EL (cell line): ENCODE measurements at regions not wholly inside any gene's neighbourhood (a gene's known extent, or its start where the extent isn't known, plus 50 kb on each side); places are given as distances from the start of the nearest gene placed in this dataset.

Experiments
- DNase-seq: peaks from one replicate; pipeline ENCODE4 v3.0.0-alpha.2; 2016

DNA sequence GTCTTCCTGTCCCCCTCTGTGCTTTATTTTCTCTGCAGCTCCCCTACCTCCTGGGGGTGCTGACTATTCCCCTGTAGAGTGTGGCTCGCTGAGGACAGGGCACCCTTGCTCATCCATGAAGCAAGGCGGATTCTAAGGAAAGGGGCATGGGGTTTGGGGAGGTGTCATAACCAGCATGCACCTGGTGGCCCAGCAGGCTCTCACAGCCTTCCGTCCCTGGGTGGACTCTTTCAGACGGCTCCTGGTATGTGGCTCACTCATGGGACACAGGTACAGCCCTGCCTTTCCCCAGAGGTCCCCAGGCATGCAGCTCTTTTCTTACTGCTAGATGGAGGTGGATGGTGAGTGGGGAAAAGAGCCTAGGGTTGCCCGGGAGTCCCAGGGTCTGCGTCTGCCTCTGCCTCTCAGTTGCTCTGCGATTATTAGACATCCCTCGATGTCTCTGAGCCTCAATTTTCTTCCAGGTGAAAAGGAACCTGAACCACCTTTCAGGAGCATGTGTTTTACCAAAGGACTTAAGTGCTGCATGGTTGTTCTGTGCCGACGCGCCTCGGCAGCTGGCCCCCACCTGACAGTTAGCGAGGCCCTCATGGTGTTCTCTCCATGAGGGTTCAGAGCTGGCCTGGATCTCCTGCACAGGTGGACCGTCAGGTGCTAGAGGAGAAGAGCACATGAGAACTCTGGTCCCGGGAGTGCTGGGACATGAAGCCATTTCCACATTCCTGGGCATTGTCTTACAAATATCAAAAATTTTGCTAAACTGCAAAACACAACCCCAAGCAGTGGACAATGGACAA is 172.5 kb upstream of the SHH start:
- DNase-seq, result no peak

DNA sequence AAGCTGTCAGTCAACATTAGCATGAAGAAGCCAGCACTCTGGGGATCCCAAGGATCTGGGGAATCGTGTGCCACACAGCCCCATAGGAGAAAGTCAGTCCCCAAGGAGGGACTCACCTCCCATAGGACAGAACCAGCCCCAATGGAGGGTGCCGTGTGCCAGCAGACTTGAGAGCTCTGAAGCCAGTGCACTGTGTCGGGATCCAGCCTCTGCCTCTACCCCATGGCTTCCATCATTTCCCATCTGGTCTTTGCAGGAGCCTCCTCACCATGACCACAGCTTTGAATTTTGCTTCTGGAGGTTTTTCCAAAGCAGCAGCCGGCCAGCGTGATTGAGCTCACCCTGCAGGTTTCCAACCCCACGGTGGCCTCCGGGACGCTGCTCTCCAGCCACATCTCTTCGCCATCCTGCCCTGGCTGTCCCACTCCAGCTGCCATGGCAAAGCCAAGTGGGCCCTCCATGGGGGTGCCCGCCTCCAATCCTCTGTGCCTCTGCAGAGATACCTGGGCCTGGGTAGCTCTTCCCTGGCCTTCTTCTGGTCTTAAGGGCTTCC is 171.8 kb upstream of the SHH start:
- no peak for DNase-seq

DNA sequence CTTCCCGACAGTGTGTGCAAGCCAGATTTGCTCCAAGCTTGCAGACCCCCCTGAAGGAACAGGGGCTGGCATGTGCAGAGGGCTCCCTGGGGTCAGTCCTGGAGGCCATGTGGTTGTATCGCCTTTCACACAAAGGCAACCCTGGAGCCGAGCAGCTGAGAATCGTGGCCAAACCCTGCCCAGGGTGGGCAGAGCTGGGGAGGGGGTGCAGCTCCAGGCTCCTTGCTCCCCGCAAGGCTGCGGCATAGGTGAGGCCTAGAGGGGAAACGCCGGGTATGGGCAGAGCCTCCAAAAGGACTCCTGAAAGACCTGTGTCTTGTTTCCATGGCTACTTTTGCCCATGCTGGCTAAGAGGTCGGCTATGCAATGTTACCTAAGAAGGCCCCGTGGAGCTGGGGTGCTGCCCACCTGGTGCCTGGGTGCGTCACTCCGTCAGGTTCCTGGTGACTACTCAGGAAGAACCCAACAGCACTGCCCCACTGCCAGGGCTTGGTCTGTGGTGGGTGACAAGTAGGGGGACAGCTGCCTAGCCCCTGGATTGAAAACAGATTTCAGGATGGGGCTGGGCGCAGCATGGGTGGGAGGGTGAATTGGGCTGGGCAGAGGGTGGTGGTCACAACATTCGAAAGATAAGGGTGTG is 171.0 kb upstream of the SHH start:
- DNase-seq, result no peak

DNA sequence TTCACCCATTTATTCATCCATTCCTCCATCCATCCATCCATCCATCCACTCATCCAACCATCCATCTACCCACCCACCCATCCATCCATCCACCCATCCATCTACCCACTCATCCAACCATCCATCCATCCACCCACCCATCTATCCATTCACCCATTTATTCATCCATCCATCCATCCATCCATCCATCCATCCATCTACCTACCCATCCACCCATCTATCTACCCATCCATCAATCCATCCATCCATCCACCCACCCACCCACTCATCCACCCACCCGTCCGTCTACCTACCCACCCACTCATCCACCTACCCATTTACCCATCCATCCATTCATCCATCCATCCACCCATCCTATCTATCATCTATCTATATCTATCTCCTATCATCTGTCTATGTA is 169.4 kb upstream of the SHH start:
- DNase-seq, result no peak

DNA sequence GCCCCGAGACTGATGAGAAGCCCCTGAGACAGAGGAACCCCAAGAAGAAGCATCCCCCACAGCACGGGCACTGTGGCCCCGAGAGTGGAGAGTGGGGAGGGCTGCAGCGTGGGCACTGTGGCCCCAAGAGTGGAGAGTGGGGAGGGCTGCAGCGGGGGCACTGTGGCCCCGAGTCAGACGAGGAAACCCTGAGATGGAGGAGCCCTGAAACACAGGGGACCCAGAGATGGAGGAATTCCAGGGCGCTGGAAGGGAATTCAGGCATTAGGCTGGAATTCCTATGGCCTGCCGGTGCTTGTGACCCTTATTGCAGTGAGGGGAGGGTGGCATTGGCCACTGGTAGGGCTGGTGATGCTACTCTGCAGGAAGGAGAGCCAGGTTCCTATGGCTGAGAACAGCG is 168.6 kb upstream of the SHH start:
- no peak for DNase-seq

DNA sequence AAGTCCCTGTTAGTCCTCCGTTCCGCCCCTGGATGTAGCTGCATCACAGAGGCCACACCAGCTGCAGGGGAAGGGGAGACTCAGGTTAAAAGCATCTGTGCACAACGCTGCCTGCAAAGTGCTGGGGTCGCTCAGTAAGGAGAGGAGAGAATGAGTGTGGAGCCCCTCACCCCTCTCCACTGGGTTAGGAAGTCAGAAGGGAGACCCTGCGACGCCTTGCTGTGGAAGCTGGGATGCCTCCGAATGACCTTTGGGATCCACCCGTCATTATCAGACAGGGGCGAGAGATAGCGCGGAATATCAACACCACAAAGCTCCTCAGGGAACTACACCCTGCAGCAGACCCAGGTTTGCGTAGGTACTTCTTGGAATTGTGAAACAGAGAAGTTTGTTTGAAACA is 167.7 kb upstream of the SHH start:
- no peak for DNase-seq

DNA sequence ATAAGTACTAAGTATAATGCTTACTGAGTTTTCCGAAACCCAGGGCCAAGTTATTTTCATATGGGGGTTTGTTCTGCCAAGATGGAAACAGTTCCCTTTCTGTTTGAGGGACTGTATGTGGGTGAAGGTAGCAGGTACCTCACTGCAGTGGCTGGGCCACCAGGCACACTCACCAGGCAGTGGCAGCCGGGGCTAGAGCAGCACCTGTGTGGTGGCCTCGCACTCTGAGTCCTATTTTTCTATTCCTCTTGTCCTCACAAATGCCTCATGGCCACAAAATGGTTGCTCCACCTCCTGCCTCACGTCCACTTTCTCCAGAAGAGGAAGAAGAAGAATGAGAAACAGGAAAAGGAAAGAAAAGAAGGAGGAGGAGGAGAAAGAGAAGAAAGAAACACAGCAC is 167.3 kb upstream of the SHH start:
- no peak for DNase-seq

DNA sequence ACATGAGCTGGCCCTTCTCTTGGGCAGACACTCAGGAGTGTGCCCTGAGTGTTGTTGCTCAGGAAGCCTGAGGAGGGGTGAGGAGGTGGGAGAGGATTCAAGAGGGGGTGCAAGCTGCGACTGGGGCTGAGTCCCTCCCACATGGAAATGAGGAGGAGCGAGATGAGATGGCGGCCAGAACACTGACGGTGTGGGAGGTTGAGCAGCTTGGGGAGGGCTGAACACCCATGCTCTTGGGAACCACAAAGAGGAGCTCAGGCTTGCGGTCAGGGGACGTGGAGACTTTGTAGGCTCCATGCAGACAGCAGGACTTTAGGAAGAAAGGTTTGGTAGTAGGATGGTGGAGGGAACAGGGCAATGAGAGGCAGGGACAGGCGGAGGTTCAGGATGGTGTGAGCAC is 163.2 kb upstream of the SHH start:
- no peak for DNase-seq

DNA sequence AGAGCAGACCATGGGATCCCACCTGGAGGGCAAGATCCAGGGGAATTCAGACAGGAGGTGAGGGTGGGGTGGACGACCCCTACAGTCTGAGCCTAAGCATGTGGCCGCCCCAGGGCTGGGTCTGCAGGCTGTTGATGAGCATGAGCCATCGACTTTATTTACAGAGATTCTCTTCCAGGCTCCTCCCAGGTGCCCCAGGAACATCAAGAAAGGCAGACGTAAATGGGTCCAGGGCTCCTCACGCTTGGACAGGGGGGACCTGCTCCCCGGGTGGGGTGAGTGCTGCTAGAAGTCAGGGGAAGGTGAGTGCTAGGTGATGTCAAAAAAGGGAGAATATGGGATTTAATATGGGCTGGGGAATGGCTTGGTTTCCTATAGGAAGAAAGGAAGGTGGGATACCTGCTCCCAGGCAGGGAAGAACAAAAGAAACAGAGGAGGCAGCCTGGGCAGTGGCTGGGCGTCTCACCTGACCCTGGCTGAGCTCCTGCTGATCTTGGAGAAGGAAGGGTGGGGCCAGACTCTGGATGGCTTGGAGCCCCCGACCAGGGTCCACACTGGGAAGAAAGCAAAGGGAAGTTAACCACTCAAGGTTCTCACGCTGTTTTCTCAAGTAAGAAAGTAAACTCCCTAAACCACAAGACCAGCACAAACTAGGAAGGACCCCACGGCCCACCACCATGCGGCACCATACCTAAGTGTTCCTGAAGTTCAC is 162.1 kb upstream of the SHH start:
- DNase-seq, result no peak

DNA sequence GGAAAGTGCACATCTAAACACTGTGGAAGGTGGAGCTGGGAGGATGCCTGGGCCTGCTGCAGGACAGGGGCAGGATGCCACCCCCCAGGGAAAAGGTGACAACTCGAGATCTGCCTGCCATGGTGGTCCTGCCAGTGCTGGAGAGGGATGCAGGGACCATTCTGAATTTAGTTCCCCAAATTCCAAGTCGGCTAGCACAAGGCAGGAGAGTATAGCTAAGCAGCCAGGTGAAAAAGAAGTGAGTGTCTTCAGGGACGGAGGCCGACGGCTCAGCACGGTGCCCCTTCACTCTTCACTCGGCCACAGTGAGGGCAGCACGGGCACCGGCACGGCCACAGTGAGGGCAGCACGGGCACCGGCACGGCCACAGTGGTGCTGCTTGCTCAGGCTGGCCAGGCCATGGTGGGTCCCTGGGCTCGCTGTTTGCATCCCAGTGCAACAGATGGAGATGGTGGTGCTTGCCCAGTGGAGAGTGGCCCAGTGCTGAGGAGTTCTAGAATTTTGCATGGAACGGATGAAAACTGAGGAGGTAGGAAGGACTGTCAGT is 161.3 kb upstream of the SHH start:
- no peak for DNase-seq

DNA sequence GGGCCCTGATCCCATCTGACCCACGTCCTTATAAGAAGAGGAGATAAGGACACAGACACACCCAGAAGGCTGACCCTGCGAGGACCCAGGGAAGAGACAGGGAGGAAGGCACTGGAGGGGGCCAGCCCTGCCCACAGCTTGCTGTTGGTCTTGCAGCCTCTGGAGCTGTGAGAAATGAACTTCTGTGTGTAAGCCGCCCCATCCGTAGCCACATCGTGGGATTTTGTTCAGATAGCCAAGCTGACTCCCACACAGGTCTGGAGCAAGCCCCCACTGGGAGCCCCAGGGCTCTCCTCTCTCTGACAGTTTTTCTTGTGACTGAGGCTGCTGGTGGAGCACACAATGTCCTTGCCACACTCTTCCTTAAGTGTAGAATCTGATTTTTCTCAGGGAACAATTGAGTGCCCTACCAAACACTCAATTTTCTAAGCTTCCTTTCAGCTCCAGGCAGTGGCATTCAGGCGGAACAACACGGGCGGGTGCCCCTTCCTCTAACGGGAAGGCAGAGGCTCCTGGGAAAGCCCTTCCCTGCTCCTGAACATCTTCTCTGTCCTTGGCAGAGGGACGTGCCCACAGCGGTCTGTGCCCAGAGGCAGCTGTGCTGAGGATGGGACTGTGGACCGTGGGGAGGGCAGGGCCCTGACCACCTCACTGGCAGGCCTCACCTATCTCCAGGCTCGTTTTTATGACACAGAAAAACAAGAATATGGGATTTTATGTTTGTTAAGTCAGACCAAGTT is 160.6 kb upstream of the SHH start:
- DNase-seq, result no peak

DNA sequence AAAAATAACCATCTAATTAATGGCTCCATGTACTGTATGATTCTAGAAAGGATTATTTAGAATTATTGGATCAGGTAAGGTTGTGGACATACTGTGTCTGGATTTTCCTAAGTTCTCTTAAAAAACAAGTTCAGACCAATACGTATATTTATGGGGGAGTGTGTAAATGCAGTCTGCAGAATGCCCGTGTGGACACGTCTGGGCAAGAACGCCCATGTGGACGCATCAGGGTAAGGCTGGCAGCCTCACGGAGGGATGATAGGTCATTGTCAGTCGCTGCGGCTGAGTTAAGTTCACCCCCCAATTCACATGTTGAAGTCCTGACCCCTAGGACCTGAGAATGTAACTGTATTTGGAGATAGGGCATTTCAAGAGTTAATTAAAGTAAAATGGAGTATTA is 160.0 kb upstream of the SHH start:
- no peak for DNase-seq

DNA sequence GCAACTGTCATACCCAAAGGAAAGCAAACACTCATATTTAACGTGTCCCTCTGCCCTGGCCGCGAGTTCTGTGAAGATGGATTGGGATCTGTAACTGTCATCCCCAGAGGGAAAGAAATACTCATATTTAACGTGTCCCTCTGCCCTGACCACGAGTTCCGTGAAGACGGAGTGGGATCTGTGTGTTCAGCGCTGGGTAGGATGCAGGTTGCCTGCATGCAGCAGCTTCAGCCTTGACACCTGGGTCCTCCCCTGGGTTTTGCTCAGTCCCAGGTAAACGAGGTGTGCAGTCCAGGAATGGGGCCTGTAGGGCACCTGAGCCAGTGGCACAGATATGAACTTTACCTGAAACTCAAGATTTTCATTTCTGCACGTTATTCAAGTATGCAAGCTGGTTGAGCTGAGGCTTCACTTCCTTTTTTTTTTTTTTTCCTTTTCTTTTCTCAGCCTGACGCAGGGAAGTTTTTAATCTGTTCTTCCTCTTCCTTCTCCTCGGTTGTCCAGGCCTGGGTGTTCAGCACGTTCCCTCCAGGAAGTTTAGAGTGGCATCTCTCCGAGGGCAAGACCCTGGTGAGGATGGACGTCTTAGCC is 159.0 kb upstream of the SHH start:
- DNase-seq, result no peak

DNA sequence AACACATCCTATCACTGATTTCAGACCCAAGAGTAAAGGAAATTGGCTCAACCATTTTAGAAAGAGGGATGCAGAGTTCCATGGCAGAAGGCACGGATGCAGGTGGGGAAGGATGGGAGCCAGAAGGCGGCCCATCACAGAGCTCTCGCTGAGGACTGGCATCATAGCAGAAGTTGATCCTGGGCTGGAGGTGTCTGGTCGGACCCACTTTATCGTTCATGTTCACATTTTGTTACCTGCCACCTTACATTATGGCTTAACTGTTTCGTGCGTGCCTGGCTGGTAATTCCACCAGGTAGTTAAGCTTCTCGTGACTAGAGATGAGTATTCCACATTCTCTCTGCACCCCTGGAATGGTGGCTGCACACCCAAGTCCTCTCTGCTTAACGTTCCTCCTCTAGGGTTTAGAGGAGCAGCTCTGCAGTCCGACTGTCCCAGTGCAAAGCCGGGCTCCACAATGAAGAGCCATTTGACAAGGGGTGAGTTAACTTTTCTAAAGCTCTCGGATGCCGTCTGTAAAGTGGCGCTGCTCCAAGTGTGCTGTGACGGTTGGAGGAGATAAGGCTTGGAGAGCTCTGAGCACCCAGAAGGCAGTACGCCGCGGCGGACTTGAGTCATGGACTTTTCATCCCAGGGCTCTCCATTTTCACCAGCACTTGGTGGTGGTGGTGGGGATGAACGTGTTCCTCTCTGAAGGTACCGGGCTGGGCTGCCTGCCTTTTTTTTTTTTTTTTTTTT is 157.1 kb upstream of the SHH start:
- DNase-seq, result no peak

DNA sequence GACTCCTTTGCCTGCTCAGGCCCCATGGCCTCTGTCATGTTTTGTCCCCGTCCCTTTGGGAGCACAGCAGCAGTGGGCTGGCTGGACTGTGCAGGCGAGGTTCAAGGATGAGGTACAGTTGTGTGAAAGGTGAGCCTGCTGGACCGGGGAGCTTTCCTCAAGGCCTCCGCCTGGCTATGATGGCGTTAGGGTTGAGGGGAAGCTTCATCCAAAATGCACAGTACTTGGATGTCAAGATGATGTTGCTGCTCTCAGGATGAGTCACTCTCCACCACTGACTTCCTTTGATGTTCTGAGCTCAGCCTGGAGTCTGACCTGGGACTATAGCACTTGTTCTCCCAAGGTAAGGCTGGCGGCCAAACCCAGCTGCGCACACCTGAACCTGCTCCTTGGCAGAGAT is 152.7 kb upstream of the SHH start:
- no peak for DNase-seq

DNA sequence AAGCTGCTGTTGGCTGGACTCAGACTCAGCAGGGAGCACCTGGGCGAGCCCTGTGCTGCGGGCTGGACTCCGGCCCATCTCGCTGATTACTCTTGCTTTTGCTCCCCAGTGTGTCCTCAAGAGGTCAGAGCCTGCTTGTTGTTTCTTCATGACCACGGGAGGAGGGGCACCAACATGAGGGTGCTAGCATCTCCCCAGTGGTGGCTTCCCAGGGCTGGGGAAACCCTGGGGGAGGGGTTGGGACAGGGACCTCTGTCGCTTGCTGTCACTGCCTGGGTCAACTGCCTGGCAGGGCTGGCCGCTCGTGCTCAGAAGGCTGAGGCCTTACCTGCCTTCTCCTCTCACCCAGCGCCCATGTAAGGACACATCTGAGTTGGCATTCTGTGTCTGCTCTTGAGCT is 152.3 kb upstream of the SHH start:
- no peak for DNase-seq

DNA sequence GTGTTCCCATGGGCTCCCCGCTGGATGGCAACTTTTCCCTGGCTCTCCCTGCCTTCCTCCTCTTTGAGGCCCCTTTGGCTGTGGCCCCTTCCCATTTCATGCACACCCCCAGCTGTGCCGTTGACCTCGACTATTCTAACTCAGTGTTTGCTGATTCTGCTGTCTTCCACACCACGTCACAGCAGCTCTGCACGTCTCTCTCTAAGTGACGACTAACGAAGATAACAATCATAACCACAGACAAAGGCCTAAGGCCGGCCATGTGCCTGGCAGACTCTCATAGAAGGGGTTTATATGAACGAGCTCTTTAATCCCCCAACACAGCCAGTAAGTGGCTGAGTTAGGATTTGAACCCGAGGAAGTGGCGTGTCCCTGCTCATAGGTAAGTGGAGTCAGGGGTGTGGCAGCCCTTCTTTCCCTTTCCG is 151.5 kb upstream of the SHH start:
- DNase-seq, result no peak

DNA sequence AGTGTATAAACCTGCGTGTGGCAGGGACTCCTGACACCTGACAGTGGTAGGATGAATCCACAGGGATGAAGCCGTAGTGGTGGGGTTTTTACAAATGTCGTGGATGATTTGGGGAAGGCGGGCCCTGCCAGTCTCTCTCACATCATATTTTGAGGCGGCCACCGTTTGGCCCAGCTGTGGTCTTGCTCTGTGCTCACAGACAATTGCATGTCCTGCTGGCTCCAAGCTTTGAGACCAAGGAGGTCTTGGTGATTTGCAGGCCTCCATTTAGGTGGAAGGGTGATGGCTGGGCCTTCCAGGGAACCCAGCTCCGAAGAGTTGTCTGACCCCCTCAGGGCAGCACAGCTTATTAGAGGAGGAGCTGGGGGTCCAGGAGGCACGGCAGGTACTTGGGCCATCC is 151.1 kb upstream of the SHH start:
- no peak for DNase-seq

DNA sequence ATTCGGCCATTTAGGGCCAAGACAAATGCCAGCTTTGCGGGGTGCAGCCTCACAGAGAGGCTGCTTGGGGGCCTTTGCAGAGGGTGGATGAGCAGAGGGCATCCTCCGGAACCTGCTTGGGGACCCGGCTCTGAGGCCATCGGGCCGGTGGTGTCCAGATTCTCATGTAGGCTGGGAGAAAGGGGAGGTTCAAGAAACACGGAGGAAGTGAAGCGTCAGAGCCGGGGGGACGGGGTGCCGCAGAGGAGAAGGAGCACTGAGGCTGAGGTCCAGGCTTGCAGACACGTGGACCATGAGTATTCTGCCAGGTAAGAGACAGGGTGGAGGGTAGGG is 150.7 kb upstream of the SHH start:
- DNase-seq, result no peak

DNA sequence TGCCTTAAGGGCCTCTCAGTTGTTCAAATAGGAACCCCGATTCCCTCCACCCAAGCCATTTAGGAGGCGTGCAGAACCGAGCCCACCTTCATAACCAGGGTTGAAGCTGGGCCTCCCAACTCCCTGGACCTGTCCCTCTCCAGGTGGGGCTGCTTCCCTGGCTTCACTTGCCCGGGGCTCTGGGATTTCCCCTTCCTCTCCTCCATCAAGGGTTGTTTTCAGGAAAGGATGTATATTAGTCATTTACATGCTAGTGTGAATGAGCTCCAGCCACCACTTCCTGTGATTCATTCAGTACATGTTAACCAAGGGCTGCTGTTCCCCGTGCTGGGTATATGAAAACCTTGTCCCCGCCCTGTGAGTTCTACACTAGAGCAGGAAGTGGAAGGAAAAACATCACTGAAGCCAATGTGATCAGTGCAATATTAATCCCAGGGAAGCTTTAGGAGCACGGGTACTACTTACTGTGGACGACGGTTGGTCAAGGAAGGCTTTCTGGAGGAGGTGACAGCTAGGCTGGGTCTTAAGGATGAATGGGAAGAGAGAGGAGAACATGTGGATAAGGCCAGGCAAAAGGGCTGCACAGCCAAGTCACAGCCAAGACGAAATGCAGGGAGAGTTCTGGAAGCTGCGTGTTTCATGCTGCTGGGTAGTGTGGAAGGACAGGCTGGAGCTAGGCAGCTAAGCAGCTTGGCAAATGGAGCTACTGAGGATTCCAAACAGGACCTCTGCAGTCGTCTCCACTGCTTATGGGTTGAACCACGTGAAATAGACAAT is 150.1 kb upstream of the SHH start:
- DNase-seq, result no peak
